AG10803 (cell line): ENCODE measurements at regions not wholly inside any gene's neighbourhood (a gene's known extent, or its start where the extent isn't known, plus 50 kb on each side); places are given as distances from the start of the nearest gene placed in this dataset.
A peak's percentile ranks its signal among the peaks of the same experiment; 100 is the strongest.

Experiments used
- DNase-seq: peaks from one replicate; pipeline ENCODE4 v3.0.0; 2010; ENCODE audit warnings: low read depth
- H3K4me3 ChIP-seq: 2 replicates; pipeline ENCODE4 v1.5.1; 2011; ENCODE audit warnings: mild to moderate bottlenecking, low read length, control low read depth
- TF ChIP-seq, protein P1 (sequence below): conservative IDR thresholded peaks from 2 replicates; pipeline ENCODE4 v1.5.1; 2011; ENCODE audit warnings: mild to moderate bottlenecking, low read length, control low read depth, inconsistent platforms

DNA sequence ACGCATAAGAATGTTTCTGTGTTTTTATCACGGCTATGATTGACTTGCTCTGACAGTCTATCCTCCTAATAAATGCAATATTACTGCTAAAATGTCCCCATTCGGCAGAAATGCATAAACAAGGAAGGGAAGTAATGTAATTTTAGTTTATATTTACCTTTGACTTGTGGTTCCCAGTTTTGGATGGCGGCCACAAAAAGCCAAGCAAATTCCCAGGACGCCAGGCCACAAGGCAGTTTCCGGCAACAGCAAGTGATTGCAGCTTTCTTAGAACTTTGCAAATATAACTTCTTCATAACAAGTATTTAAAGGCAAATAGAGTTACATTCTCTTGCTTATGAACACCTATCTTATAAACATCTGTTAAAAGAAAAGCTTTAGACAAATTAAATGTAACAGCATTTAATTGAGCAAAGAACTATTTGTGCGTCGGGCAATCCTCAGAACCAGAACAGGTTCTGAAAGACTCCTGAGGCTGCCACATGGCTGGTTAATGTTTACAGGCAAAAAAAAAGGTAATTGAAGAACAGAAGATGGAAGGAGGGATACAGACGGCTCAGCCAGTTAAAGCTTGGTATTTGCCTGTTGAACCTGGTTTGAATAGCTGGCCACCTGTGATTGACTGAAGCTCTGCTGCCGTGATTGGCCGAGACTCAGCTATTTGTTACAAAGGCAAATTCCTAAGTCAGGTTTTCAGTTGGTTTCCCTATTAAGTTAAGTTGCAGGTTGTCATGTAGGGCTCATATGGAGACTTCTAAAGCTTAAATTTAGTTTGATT is 80.8 kb downstream of the C21orf91 start:
- no peak overlapping the region for H3K4me3 ChIP-seq
- no peak for DNase-seq
- TF ChIP-seq, protein P1, sequence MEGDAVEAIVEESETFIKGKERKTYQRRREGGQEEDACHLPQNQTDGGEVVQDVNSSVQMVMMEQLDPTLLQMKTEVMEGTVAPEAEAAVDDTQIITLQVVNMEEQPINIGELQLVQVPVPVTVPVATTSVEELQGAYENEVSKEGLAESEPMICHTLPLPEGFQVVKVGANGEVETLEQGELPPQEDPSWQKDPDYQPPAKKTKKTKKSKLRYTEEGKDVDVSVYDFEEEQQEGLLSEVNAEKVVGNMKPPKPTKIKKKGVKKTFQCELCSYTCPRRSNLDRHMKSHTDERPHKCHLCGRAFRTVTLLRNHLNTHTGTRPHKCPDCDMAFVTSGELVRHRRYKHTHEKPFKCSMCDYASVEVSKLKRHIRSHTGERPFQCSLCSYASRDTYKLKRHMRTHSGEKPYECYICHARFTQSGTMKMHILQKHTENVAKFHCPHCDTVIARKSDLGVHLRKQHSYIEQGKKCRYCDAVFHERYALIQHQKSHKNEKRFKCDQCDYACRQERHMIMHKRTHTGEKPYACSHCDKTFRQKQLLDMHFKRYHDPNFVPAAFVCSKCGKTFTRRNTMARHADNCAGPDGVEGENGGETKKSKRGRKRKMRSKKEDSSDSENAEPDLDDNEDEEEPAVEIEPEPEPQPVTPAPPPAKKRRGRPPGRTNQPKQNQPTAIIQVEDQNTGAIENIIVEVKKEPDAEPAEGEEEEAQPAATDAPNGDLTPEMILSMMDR = no peak

DNA sequence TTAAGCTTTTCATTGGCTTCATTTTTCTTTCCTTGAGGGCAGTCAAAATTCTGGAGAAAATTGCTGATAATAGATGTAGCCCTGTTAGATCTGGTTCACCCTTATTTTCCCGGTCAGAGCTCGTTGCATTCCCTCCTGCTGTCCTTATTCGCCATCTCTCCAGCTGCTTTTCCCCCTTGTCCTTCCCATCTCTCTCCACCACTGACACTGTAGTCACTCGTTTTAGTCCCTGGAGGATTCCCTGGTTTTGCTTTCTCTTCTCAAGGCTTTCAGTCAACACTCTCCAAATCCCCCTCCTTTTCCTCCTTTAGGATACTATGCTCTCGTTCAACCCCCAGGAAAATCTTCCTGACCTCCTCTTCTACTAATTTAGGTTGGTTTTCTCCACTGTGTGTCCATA is 83.1 kb downstream of the C21orf91 start:
- TF ChIP-seq, protein P1 = no peak
- no peak for DNase-seq
- no peak overlapping the region for H3K4me3 ChIP-seq

DNA sequence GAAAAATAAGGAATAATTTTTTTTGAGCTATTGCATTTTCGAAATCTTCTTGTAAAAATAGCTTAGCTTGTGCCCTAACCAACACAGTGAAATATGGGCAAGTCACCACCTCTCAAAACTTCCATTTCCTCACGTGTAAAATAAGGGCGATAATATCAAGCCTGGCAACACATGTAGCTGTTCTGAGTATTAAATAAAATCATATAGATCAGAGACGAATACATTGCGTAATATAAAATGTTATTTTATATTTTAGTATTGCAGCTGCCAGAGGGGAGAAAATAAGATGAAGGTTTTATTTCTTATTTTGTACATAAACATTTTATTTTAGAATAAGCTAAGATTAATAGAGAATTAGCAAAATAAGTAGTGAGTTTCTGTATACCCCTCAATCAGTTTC is 85.9 kb downstream of the C21orf91 start:
- TF ChIP-seq, protein P1 = no peak
- H3K4me3 ChIP-seq = no peak overlapping the region
- DNase-seq = no peak

DNA sequence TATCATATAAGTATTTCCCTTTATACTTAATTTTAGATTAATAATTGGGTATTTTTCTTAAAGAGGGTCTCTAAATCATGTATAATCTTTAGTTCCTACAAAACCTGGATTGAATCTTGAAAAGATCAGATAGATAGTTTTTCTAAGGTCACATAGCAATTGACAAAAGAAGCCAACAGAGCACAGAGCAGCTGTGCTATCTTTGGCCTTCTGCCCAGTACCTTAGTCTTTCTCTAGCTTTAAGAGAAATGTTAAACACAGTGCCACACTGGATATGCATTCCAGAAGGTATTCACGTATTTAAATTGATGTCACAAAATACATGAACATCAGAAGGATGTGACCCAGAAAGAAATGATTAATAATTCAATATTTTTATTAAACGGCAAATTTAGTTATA is 86.8 kb downstream of the C21orf91 start:
- TF ChIP-seq, protein P1 = no peak
- no peak for DNase-seq
- H3K4me3 ChIP-seq = no peak overlapping the region

DNA sequence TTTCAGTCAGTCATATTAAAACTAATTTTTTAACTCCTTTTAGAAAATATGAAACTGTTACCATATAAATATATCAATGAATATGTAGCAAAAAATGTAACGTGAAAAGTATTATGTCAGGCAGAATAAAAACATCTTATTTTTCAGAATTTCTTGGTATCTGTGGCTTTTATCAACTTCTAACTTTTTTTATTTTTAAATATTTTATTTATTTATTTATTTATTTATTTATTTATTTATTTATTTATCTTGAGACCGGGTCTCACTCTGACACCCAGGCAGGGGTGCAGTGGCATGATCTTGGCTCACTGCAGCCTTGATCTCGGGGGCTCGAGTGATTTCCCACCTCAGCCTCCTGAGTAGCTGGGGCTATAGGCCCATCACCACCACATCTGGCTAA is 87.6 kb downstream of the C21orf91 start:
- no peak for DNase-seq
- TF ChIP-seq, protein P1 = no peak
- H3K4me3 ChIP-seq = no peak overlapping the region

DNA sequence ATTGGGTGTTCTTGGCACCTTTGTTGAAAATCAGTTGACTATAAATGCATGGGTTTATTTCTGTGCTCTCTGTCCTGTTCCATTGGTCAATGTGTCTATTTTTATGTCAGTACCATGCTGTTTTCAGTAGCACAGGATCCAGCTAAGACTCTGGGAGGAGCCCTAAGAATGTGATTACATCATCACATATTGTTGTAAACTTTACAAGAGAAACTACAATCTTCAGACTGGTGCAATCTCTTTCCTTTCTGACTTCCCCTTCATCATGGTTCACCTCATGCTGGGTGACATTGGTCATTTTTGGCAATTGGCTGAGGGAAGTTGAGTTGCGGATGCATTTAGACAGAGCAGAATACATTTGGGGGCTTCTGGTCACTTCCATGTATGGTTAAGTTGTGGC is 88.4 kb downstream of the C21orf91 start:
- TF ChIP-seq, protein P1 = no peak
- H3K4me3 ChIP-seq = no peak overlapping the region
- DNase-seq = peak; percentile 3

DNA sequence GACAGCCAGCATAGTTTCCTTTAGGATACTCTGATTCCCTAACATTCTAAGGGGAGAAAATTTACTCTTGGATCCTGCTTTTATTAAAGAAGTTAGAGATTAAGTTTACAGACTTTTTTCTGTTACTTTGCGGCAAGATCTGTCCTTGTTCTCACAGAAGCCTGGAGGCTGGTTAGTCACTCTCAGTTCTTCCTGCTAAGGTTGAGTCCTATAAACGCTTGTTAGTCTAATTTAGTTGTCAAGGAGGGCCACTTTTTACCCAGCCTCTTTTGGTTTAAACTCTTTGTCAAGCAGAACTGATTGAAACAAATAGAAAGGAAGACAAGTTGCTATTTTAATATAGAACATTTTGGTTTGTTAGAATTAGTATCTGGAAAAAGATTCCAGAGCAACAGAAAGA is 89.7 kb downstream of the C21orf91 start:
- H3K4me3 ChIP-seq = no peak overlapping the region
- no peak for DNase-seq
- TF ChIP-seq, protein P1 = no peak
